ENCODE measurements at regions not wholly inside any gene's neighbourhood (a gene's known extent, or its start where the extent isn't known, plus 50 kb on each side); places are given as distances from the start of the nearest gene placed in this dataset.

- Histone ChIP-seq H3K27me3 (ENCODE audit: control insufficient read depth in 5 of 5, insufficient read depth in 4 of 5, low read length in 5 of 5) (no peaks in the 10 kb centered on the region), H3K4me1 (ENCODE audit: control insufficient read depth in 5 of 5, insufficient read depth in 5 of 5, low read length in 5 of 5) (no peaks in the 10 kb centered on the region), H3K9ac (ENCODE audit: low read length in 5 of 5) (no peak overlapping the region), H3K36me3 (ENCODE audit: control insufficient read depth in 5 of 5, insufficient read depth in 5 of 5, low read length in 5 of 5) (no peaks in the 10 kb centered on the region), H3K9me3 (ENCODE audit: control insufficient read depth in 5 of 5, low read length in 5 of 5) (peaks cover 0 to 14% (median 7%) of the 10 kb centered on the region in 5 donors), H3K27ac (ENCODE audit: low read depth, low read length) (no peak overlapping the region), H3K4me3 (ENCODE audit: low read depth in 1 of 5, low read length in 5 of 5) (no peak overlapping the region)
Measured at GRCh38 chr20:60984666-60985065, 267.4 kb upstream of the CDH4 start.

- H3K9me3 ChIP-seq (ENCODE audit: control insufficient read depth in 5 of 5, low read length in 5 of 5), result peaks cover 0 to 4% (median 0%) of the 10 kb centered on the region in 5 donors
- H3K27me3 ChIP-seq (ENCODE audit: control insufficient read depth in 5 of 5, insufficient read depth in 4 of 5, low read length in 5 of 5), result peaks cover 0 to 3% (median 0%) of the 10 kb centered on the region in 5 donors
- H3K4me3 ChIP-seq (ENCODE audit: low read depth in 1 of 5, low read length in 5 of 5), result no peak overlapping the region
- no peak overlapping the region for H3K27ac ChIP-seq (ENCODE audit: low read depth, low read length)
- H3K4me1 ChIP-seq (ENCODE audit: control insufficient read depth in 5 of 5, insufficient read depth in 5 of 5, low read length in 5 of 5), result no peaks in the 10 kb centered on the region
- no peaks in the 10 kb centered on the region for H3K36me3 ChIP-seq (ENCODE audit: control insufficient read depth in 5 of 5, insufficient read depth in 5 of 5, low read length in 5 of 5)
- no peak overlapping the region for H3K9ac ChIP-seq (ENCODE audit: low read length in 5 of 5)
Measured at GRCh38 chr20:60986506-60987156, 265.4 kb upstream of the CDH4 start.

- Histone ChIP-seq H3K9me3 (ENCODE audit: control insufficient read depth in 5 of 5, low read length in 5 of 5) (peaks cover 0 to 4% (median 0%) of the 10 kb centered on the region in 5 donors), H3K4me3 (ENCODE audit: low read depth in 1 of 5, low read length in 5 of 5) (no peak overlapping the region), H3K36me3 (ENCODE audit: control insufficient read depth in 5 of 5, insufficient read depth in 5 of 5, low read length in 5 of 5) (no peaks in the 10 kb centered on the region), H3K9ac (ENCODE audit: low read length in 5 of 5) (no peak overlapping the region), H3K4me1 (ENCODE audit: control insufficient read depth in 5 of 5, insufficient read depth in 5 of 5, low read length in 5 of 5) (no peaks in the 10 kb centered on the region), H3K27me3 (ENCODE audit: control insufficient read depth in 5 of 5, insufficient read depth in 4 of 5, low read length in 5 of 5) (peaks cover 0 to 6% (median 0%) of the 10 kb centered on the region in 5 donors), H3K27ac (ENCODE audit: low read depth, low read length) (no peak overlapping the region)
Measured at GRCh38 chr20:60990061-60990460, 262.0 kb upstream of the CDH4 start.

GRCh38 chr20:60990643-60991042 lies 261.4 kb upstream of the CDH4 start:
- Histone ChIP-seq H3K4me1 (ENCODE audit: control insufficient read depth in 5 of 5, insufficient read depth in 5 of 5, low read length in 5 of 5) (no peaks in the 10 kb centered on the region), H3K4me3 (ENCODE audit: low read depth in 1 of 5, low read length in 5 of 5) (no peak overlapping the region), H3K27me3 (ENCODE audit: control insufficient read depth in 5 of 5, insufficient read depth in 4 of 5, low read length in 5 of 5) (peaks cover 0 to 11% (median 3%) of the 10 kb centered on the region in 5 donors), H3K27ac (ENCODE audit: low read depth, low read length) (no peak overlapping the region), H3K36me3 (ENCODE audit: control insufficient read depth in 5 of 5, insufficient read depth in 5 of 5, low read length in 5 of 5) (no peaks in the 10 kb centered on the region), H3K9ac (ENCODE audit: low read length in 5 of 5) (no peak overlapping the region), H3K9me3 (ENCODE audit: control insufficient read depth in 5 of 5, low read length in 5 of 5) (peaks cover 0 to under 1% (median 0%) of the 10 kb centered on the region in 5 donors)

GRCh38 chr20:60993433-60994044 lies 258.5 kb upstream of the CDH4 start:
- peaks cover 0 to 16% (median 5%) of the 10 kb centered on the region in 5 donors for H3K27me3 ChIP-seq (ENCODE audit: control insufficient read depth in 5 of 5, insufficient read depth in 4 of 5, low read length in 5 of 5)
- no peaks in the 10 kb centered on the region for H3K36me3 ChIP-seq (ENCODE audit: control insufficient read depth in 5 of 5, insufficient read depth in 5 of 5, low read length in 5 of 5)
- no peaks in the 10 kb centered on the region for H3K9me3 ChIP-seq (ENCODE audit: control insufficient read depth in 5 of 5, low read length in 5 of 5)
- H3K4me1 ChIP-seq (ENCODE audit: control insufficient read depth in 5 of 5, insufficient read depth in 5 of 5, low read length in 5 of 5), result no peaks in the 10 kb centered on the region
- no peak overlapping the region for H3K4me3 ChIP-seq (ENCODE audit: low read depth in 1 of 5, low read length in 5 of 5)
- H3K9ac ChIP-seq (ENCODE audit: low read length in 5 of 5), result no peak overlapping the region
- no peak overlapping the region for H3K27ac ChIP-seq (ENCODE audit: low read depth, low read length)

GRCh38 chr20:60999250-60999649 lies 252.8 kb upstream of the CDH4 start:
- H3K4me1 ChIP-seq (ENCODE audit: control insufficient read depth in 5 of 5, insufficient read depth in 5 of 5, low read length in 5 of 5), result no peaks in the 10 kb centered on the region
- no peak overlapping the region for H3K9ac ChIP-seq (ENCODE audit: low read length in 5 of 5)

GRCh38 chr20:61002090-61002489 lies 250.0 kb upstream of the CDH4 start:
- no peak overlapping the region for H3K4me3 ChIP-seq (ENCODE audit: low read depth in 1 of 5, low read length in 5 of 5)
- H3K27me3 ChIP-seq (ENCODE audit: control insufficient read depth in 5 of 5, insufficient read depth in 4 of 5, low read length in 5 of 5), result peaks cover 0 to 7% (median 6%) of the 10 kb centered on the region in 5 donors
- H3K27ac ChIP-seq (ENCODE audit: low read depth, low read length), result no peak overlapping the region
- no peaks in the 10 kb centered on the region for H3K36me3 ChIP-seq (ENCODE audit: control insufficient read depth in 5 of 5, insufficient read depth in 5 of 5, low read length in 5 of 5)
- no peaks in the 10 kb centered on the region for H3K9me3 ChIP-seq (ENCODE audit: control insufficient read depth in 5 of 5, low read length in 5 of 5)
- H3K9ac ChIP-seq (ENCODE audit: low read length in 5 of 5), result no peak overlapping the region
- no peaks in the 10 kb centered on the region for H3K4me1 ChIP-seq (ENCODE audit: control insufficient read depth in 5 of 5, insufficient read depth in 5 of 5, low read length in 5 of 5)

More at GRCh38 chr20:60999250-60999649, 252.8 kb upstream of the CDH4 start:
- H3K9me3 ChIP-seq (ENCODE audit: control insufficient read depth in 5 of 5, low read length in 5 of 5), result no peaks in the 10 kb centered on the region
- no peak overlapping the region for H3K4me3 ChIP-seq (ENCODE audit: low read depth in 1 of 5, low read length in 5 of 5)
- H3K36me3 ChIP-seq (ENCODE audit: control insufficient read depth in 5 of 5, insufficient read depth in 5 of 5, low read length in 5 of 5), result no peaks in the 10 kb centered on the region
- no peak overlapping the region for H3K27ac ChIP-seq (ENCODE audit: low read depth, low read length)
- H3K27me3 ChIP-seq (ENCODE audit: control insufficient read depth in 5 of 5, insufficient read depth in 4 of 5, low read length in 5 of 5), result peaks cover 0 to 12% (median 4%) of the 10 kb centered on the region in 5 donors

- no peak overlapping the region for H3K9ac ChIP-seq (ENCODE audit: low read length in 5 of 5)
- H3K27ac ChIP-seq (ENCODE audit: low read depth, low read length), result no peak overlapping the region
- no peaks in the 10 kb centered on the region for H3K36me3 ChIP-seq (ENCODE audit: control insufficient read depth in 5 of 5, insufficient read depth in 5 of 5, low read length in 5 of 5)
- H3K4me3 ChIP-seq (ENCODE audit: low read depth in 1 of 5, low read length in 5 of 5), result no peak overlapping the region
- H3K9me3 ChIP-seq (ENCODE audit: control insufficient read depth in 5 of 5, low read length in 5 of 5), result peaks cover 0 to 7% (median 4%) of the 10 kb centered on the region in 5 donors
- H3K4me1 ChIP-seq (ENCODE audit: control insufficient read depth in 5 of 5, insufficient read depth in 5 of 5, low read length in 5 of 5), result no peaks in the 10 kb centered on the region
- H3K27me3 ChIP-seq (ENCODE audit: control insufficient read depth in 5 of 5, insufficient read depth in 4 of 5, low read length in 5 of 5), result peaks cover 0 to 6% (median 4%) of the 10 kb centered on the region in 5 donors
Measured at GRCh38 chr20:61014491-61014890, 237.6 kb upstream of the CDH4 start.

GRCh38 chr20:61015602-61016001 lies 236.5 kb upstream of the CDH4 start:
- no peak overlapping the region for H3K27ac ChIP-seq (ENCODE audit: low read depth, low read length)
- H3K36me3 ChIP-seq (ENCODE audit: control insufficient read depth in 5 of 5, insufficient read depth in 5 of 5, low read length in 5 of 5), result no peaks in the 10 kb centered on the region
- H3K9ac ChIP-seq (ENCODE audit: low read length in 5 of 5), result no peak overlapping the region
- no peak overlapping the region for H3K4me3 ChIP-seq (ENCODE audit: low read depth in 1 of 5, low read length in 5 of 5)
- H3K4me1 ChIP-seq (ENCODE audit: control insufficient read depth in 5 of 5, insufficient read depth in 5 of 5, low read length in 5 of 5), result no peaks in the 10 kb centered on the region
- peaks cover 0 to 7% (median 4%) of the 10 kb centered on the region in 5 donors for H3K9me3 ChIP-seq (ENCODE audit: control insufficient read depth in 5 of 5, low read length in 5 of 5)
- H3K27me3 ChIP-seq (ENCODE audit: control insufficient read depth in 5 of 5, insufficient read depth in 4 of 5, low read length in 5 of 5), result peaks cover 0 to 6% (median 4%) of the 10 kb centered on the region in 5 donors

GRCh38 chr20:61019322-61019721 lies 232.7 kb upstream of the CDH4 start:
- Histone ChIP-seq H3K4me1 (ENCODE audit: control insufficient read depth in 5 of 5, insufficient read depth in 5 of 5, low read length in 5 of 5) (no peaks in the 10 kb centered on the region), H3K9me3 (ENCODE audit: control insufficient read depth in 5 of 5, low read length in 5 of 5) (peaks cover 0 to 7% (median 4%) of the 10 kb centered on the region in 5 donors), H3K36me3 (ENCODE audit: control insufficient read depth in 5 of 5, insufficient read depth in 5 of 5, low read length in 5 of 5) (no peaks in the 10 kb centered on the region), H3K27me3 (ENCODE audit: control insufficient read depth in 5 of 5, insufficient read depth in 4 of 5, low read length in 5 of 5) (peaks cover 0 to 6% (median 3%) of the 10 kb centered on the region in 5 donors), H3K9ac (ENCODE audit: low read length in 5 of 5) (no peak overlapping the region), H3K4me3 (ENCODE audit: low read depth in 1 of 5, low read length in 5 of 5) (no peak overlapping the region), H3K27ac (ENCODE audit: low read depth, low read length) (no peak overlapping the region)
